ENCODE measurements at regions not wholly inside any gene's neighbourhood (a gene's known extent, or its start where the extent isn't known, plus 50 kb on each side); places are given as distances from the start of the nearest gene placed in this dataset.

- no peak for TF ChIP-seq CTCF (IDR thresholded peaks at IDR 0.05)
- TF ChIP-seq POLR2A (IDR thresholded peaks at IDR 0.05): no peak
Observed at GRCh38 chr9:2560180-2560579, 61.4 kb upstream of the VLDLR start.
